GM19043 (cell line): ENCODE measurements at regions not wholly inside any gene's neighbourhood (a gene's known extent, or its start where the extent isn't known, plus 50 kb on each side); places are given as distances from the start of the nearest gene placed in this dataset.
"Not testable (repeated sequence)": the region's sequence is repeated elsewhere in the genome, so short reads cannot be mapped to it uniquely, and the experiment has no call there.

Source experiments
- ATAC-seq: cut with Tn5 transposase; IDR thresholded peaks from one replicate; pipeline ENCODE4 v1.9.1; 2021; ENCODE audit warnings: low read depth; ENCODE audit not compliant: unreplicated experiment

DNA sequence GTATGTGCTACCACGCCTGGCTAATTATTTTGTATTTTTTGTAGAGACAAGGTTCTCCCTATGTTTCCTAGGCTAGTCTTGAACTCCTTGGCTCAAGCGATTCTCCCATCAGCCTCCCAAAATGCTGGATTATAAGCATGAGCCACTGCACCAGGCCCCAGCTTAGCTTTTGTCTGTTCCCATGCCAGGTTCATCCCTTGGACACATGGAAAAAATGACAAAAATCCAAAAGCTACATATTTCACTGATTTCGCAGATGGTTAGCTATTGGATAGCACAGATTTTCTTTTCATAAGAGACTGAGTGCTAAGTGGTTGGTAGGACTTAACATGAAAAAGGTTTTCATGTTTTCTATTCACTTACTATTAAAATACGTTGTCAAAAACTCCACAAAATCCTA lies 286.6 kb upstream of the KITLG start:
- no peak for ATAC-seq

DNA sequence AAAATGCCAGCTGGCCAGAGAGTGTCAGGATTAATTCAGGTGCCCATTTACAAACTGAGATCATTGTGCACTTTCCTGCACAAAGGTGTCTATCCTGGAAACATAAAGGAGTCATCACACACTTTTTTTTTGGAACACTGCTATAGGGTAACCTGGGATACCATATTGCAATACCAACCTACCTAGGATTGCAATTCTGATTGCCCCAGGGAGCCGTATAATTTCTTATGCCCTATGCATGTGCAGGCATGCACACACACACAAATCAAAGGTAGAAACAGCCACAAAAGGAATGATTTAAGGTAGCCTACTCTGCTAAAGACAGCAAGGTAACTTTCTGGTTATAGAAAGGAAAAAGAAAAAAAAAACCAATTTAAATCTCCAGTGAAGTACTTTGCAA lies 285.3 kb upstream of the KITLG start:
- no peak for ATAC-seq

DNA sequence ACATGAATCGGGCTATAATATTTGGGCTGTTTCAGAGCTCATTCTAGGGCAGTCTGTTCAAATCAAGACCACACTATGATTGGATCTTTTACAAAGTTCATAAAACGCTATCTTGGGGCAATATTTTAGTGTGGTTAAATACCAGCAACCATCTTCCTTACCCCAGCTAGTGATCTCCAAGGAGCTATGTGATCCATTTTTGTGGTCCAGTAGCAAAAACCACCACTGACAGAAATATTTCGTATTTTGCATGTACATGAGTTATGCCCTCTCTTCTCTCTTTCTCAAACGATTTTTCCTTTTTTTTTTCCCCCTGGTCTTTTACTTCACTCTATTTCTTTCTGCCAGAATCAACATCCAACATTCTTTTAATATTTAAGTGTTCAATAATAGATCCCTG lies 280.6 kb upstream of the KITLG start:
- ATAC-seq: no peak

DNA sequence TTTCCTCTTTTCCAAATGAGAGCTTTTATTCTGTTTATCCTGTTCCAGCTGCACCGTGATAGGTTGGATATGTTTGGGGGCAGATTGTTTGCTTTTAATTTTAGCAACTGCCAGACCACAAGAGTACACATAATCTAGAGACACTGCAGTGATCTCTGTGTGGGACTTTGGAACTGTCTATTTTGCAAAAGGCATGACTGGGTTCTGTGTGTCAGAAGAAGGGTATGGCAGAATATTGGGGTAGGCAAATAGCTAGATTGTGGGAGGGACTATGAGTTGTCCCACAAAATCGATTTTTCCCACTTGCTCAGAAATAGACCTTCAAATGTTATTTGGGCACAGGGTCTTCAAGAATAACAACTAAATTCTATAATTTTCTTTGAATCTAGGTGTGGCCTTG lies 275.9 kb upstream of the KITLG start:
- no peak for ATAC-seq

DNA sequence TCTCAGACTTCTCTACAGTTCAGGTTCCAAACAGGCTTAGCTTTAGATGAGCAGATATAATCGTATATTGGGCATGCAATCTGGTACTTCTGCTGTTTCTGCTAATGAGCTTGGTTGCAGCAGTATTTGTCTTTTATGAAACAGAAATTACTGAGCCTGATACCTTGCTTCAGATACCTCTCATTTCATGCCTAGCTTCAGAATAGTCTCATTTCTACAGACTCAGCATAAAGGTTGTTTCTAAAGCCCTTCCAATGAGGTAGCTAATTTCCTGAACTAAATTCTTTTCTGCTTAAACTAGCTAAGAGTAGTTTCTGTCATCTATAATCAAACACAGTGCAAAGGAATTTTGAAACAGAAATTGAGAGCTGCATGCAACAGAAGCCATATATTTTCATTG lies 275.0 kb upstream of the KITLG start:
- no peak for ATAC-seq

DNA sequence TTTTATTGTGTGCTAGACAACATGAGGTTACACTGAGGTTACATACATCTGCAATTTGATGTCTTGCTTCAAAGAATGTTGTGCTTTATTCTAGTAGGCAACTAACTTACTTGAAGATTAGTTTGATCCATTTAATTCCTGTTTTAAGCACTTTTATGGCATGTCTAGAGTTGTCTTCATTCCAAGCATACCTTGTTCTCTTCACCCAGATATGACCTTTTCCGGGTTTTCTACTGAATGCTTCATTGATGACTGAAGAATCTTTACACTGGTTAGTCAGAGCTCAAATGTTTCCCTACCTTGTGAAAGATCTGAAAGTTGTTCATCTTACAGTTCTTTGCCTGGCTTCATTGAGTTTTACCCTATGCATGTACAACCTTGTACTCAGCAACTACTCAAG lies 274.0 kb upstream of the KITLG start:
- ATAC-seq: no peak

DNA sequence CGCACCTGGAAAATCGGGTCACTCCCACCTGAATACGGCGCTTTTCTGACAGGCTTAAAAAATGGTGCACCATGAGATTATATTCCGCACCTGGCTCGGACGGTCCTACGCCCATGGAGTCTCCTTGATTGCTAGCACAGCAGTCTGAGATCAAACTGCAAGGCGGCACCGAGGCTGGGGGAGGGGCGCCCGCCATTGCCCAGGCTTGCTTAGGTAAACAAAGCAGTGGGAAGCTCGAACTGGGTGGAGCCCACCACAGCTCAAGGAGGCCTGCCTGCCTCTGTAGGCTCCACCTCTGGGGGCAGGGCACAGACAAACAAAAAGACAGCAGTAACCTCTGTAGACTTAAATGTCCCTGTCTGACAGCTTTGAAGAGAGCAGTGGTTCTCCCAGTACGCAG lies 267.0 kb upstream of the KITLG start:
- not testable (repeated sequence) for ATAC-seq

DNA sequence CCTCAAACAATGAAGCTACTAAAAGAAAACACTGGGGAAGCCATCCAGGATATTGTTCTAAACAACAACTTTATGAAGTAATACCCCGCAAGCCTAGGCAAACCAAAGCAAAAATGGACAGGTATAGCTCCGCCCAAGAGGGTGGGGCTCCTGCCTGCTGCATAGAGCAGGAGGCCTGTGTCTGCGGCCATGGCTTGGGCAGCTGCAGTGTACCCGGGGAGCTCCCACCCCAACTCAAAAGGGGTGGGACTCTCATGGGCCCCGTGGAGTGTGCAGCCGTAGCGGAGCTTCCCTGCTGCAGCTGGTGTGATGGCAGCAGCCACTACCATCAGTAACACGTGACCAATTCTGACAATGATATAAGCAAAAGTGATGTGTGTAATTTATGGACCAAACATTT lies 264.2 kb upstream of the KITLG start:
- ATAC-seq: no peak

DNA sequence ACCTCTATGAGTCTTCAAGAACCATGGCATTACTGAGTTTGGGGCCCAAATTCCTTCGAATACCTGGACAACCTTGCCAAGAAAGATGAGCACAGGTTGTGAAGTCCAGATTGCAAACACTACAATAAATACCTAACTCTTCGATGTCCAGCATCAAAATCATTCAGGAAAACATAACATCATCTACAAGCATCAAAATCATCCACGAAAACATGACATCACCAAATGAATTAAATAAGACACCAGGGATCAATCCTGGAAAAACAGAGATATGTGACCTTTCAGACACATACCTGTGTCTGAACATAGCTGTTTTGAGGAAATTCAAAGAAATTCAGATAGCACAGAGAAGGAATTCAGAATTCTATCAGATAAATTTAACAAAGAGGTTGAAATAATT lies 262.0 kb upstream of the KITLG start:
- no peak for ATAC-seq

DNA sequence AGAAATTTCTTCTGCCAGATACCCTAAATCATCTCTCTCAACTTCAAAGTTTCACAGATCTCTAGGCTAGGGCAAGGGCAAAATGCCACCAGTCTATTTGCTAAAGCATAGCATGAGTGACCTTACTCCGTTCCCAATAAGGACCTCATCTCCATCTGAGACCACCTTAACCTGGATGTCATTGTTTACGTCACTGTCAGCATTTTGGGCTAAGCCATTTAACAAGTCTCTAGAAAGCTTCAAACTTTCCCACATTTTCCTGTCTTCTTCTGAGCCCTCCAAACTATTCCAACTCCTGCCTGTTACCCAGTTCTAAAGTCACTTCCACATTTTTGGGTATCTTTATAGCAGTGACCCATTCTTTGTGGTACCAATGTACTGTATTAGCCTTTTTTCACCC lies 259.2 kb upstream of the KITLG start:
- ATAC-seq: no peak

DNA sequence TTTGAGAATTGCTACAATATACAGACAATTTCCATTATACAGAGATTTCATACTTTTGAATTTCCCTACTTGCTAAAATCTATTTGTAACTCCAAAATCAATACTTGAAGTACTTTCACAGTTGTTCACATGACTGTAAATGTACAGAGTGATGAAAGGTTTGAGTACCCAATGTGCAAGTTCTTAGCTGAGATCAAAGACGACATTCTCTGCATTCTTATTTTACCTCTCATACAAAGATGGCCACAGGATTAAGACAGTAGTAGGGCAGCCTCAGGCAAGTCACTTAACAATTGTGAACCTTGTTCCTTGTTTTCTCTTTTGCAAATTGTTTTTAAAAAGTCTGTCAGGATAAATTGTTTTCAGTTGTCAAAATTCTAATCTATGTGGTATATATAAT lies 255.9 kb upstream of the KITLG start:
- no peak for ATAC-seq

DNA sequence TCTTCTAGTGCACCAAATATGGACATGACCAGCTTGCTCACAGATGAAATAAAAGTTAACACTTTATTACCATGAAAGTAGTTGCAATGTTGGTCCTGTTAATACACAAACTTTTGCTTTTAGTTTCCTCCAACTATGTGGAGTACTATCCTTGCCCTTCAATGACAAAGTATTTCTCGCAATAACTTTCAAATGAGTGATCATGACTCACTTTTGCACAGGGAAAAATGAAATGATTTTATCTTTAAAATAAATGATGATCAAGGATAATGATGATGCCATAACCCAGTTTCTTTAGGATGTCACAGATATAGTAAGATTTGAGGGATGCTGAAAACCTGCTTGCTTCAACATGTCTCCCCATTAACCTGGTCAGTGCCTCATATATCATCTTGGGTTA lies 254.0 kb upstream of the KITLG start:
- no peak for ATAC-seq

DNA sequence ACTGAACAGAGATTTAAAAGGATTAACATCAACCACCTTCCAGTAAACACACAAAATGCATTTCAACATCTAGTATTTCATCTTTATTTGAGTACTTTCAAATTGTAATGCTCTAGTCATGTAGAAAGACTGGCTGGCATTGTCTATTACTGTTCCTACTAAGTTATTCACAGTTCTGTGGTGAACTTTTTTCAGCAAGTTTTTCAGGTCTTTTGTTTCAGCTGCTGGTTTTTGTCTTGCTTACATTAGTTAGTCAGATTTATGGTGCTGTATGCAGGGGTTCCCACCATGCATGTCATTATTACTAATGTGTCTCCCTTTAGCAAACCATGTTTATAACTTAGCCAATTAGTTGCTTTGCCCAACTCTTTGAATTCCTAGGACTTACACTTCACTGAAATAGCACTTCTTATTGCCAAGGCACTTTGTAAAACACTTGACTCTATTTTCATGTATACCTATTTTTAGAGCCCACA lies 253.4 kb upstream of the KITLG start:
- ATAC-seq: no peak

DNA sequence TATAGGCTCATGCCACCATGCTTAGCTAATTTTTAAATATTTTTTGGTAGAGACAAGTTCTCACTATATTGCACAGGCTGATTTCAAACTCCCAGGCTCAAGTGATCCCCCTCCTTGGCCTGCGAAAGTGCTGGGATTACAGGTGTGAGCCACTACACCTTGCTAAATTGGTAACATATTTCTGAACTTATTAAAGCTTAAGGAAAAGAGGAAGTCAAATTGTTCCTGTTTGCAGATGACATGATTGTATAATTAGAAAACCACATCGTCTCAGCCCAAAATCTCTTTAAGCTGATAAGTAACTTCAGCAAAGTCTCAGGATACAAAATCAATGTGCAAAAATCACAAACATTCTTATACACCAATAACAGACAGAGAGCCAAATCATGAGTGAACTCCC lies 248.3 kb upstream of the KITLG start:
- ATAC-seq: not testable (repeated sequence)

DNA sequence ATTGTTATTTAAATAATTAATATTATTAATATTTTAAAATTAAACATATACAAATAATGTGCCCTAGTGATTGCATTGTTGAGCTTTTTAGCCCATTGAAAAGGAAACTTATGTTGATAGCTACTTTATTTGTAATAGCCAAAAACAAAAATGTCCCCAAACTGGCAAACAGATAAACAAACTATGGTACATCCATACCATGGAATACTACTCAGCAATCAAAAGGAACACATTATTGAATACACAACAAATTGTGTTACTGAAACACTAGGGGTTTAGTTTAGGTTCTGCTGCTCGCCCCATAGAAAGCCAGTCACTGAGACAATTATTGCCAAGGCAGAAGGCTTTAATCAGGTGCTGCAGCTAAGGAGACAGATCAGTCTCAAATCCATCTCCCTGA lies 239.7 kb upstream of the KITLG start:
- ATAC-seq: no peak

DNA sequence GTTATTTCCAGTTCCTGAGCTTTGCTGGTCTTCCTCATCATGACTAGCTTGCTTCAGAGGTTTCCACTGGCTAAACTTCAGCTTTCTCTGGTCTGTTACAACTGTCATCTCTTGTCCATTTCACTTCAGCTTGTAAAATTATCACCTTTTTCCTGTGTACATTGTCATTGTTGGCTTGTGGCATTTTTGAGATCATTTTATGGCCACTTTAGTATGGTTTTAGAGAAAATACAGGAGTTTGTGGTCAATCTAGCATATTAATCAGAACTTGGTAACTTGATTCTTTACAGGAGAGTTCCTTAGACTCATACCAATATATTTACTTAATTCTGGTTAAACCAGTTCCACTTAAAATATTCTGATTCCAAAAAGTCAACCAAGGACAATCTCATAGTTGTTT lies 235.9 kb upstream of the KITLG start:
- no peak for ATAC-seq

DNA sequence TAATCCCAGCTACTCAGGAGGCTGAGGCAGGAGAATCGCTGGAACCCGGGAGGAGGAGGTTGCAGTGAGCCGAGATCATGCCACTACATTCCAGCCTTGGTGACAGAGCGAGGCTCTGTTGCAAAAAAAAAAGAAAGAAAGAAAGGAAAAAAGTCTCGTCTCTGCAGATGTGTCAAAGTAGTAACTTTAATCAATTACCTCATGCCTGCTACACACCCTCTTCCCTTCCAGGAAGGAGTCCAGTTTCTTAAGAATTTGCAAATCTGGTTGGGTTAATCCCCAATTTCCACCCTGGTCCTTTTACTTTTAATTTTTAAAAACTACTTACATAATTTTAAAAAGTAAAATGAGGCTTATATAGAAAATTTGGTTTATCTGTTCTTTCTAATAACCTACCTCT lies 234.5 kb upstream of the KITLG start:
- no peak for ATAC-seq

DNA sequence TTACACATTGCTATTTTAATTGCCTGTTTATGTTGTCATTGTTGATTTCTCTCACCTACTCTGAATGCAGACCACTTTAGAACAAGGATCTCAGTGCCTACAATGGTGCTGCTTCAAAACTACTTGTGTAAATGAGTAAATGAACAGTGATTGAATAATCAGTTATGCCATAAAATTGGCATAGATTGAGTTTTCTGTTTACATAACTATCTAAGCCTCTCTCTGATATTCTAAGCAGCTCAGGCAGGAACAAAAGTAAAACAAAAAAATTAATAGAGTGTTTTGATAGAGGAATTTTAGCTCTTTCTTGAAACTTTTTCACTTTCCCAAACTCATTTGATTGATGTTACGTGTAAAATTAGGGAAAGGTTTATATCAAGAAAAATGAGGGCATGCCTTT lies 232.3 kb upstream of the KITLG start:
- no peak for ATAC-seq

DNA sequence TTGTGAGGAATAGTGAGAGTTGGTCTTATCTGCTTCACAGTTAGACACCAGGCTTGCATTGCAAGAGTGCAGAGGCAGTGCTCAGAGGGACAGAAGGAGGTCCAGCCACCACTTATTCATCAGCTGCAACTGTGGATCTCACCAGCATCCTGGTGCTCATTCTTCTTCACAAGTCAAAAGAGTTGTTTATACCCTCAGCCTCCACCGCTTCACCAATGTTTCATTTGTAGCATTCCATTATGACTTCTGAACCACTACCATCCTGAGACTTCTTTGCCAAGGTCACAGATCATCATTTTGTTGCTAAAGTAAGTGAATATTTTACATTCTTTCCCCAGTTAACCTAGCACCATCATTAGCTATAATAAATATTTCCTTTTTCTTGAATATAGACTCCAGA lies 230.5 kb upstream of the KITLG start:
- no peak for ATAC-seq

DNA sequence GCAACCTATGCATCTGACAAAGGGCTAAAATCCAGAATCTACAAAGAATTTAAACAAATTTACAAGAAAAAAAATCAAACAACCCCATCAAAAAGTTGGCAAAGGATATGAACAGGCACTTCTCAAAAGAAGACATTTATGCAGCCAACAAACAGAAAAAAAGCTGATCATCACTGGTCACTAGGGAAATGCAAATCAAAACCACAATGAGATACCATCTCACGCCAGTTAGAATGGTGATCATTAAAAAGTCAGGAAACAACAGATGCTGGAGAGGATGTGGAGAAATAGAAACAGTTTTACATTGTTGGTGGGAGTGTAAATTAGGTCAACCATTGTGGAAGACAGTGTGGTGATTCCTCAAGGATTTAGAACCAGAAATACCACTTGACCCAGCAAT lies 229.6 kb upstream of the KITLG start:
- ATAC-seq: not testable (repeated sequence)

DNA sequence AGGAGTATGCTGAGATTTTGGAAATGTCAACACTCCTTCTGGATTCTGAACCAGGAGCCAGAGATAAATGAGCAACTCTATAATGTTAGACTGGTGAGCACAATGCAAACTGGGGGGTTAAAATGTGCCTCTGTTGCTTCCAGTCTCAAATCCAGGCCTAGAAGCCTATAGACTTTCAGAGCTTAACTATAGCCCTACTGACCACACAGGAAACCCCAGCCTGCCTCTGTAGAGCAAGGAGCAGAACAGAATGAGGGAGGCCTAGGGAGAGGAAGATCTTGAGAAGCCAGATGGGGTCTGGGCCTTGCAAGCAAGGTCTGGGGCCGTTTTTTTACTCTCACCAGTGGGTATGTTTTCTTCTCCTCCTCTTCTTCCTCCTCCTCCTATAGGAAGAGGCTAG lies 225.4 kb upstream of the KITLG start:
- no peak for ATAC-seq

DNA sequence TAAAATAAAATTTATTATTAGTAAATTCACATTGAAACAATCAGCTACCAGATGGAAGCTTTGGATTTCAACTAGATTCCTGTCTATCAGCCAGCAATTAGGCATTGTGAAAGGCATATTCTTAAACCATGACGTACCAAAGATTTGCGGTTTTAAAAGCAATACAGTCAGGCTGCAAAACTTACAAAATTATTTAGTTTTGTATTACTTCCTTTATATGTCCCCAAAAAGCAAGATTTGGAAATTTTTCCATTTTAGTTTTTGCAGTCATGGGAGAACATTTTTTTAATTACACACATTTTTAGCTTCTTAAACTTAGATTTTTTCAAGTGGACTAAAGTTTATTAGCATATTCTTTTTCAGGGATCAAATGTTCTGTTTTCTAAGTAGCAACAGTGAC lies 225.0 kb upstream of the KITLG start:
- no peak for ATAC-seq

DNA sequence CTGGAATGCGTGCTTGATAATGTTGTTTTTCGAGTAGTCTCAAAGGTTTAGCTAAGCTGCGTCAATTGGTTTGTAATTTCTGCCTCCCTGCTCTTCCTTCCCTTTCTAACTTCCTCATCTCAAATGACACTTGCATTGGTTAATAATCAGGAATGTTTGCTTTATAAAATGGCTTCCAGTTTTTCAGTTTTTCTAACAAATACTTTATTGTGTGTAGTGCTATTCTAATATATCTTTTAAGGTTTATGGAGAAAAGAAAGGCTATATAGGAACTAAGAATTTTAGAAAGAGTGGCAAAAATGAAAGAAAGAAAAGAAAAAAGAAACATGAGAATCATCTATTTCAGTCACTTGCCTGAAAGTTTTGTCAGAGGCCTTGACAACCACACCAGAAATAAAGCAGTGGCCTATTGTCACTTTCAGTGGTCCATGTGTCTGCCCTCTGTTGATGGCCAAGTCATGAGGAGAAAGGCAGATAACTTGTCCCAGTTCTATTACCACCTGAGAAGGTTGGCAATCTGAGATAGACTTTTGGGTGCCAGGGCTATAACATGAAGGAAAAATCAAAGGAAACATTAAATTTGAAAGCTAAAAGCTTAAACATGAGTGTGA lies 221.9 kb upstream of the KITLG start:
- ATAC-seq: no peak
